Heart left ventricle (tissue), 13 donors: ENCODE measurements at regions not wholly inside any gene's neighbourhood (a gene's known extent, or its start where the extent isn't known, plus 50 kb on each side); places are given as distances from the start of the nearest gene placed in this dataset.

Experiments used
- CTCF ChIP-seq, 12 donors: fragments of 200-600 bp; sonication (generic) in 4 of 12; IDR thresholded peaks; one replicate each; pipeline versions ENCODE4 v1.5.0 to v1.8.0; 2018 to 2022; ENCODE audit warnings: antibody characterized with exemption in 12 of 12, mild to moderate bottlenecking in 5 of 12
- POLR2A ChIP-seq, 2 donors: fragments of 450-650 bp; IDR thresholded peaks; one replicate each; pipeline ENCODE4 v1.6.1; 2017; ENCODE audit warnings: antibody characterized with exemption in 2 of 2, mild to moderate bottlenecking in 2 of 2, moderate library complexity in 2 of 2
- donor health status: ischemic (EF 13 %, LVEDD 7.1; RV severe dilation, severe dysfunction).
- donor health status: DM: no; HTN: yes; CAD: no.
- donor health status: DM: no; HTN: no; CAD: no.
- donor health status: ischemic (EF 25% LVEDD 6.9; RV normal size, moderate dysfunction).
- donor health status: ischemic (EF 25% LVEDD 5.7; RV mildly dilated, moderate dysfunction).
- donor health status: ischemic (EF 35%, LVEDD 5.7; RV mildly dilated, moderate dysfunction).
- donor health status: nonischemic (EF 11% LVEDD 7.7; RV severe dilation, severe dysfunction).
- donor health status: DM: yes; HTN: yes; CAD: no.
- donor health status: PGD.
- donor health status: ischemic (EF 29% LVEDD 5.4; RV normal size, mild dysfunction).
- donor health status: nonischemic (EF 23%, LVEDD 6.1; RV moderate dilation, normal function).

- TF ChIP-seq POLR2A (IDR thresholded peaks at IDR 0.05): no peak
- no peak for TF ChIP-seq CTCF (IDR thresholded peaks at IDR 0.05)
Measured at GRCh38 chr7:109125001-109125400, 555.3 kb downstream of the DNAJB9 start.
